K562 (cell line): ENCODE measurements at regions not wholly inside any gene's neighbourhood (a gene's known extent, or its start where the extent isn't known, plus 50 kb on each side); places are given as distances from the start of the nearest gene placed in this dataset.

Source experiments
- ATAC-seq: fragments of 200-7000 bp; cut with Tn5 transposase; 3 replicates; pipeline ENCODE4 v1.9.1; 2020; ENCODE audit warnings: moderate library complexity
- BruUV-seq: library from RNA; stranded (reverse); fragments of 400-500 nt; replicated peaks from 2 replicates; lab custom pipeline; 2021; lab: Mats Ljungman, UMichigan
- CTCF ChIA-PET: fragments of 300-600 bp; formaldehyde crosslinking; extraction: SDS; loops from one replicate; lab custom pipeline; 2021; ENCODE audit warnings: low intra/inter-chr PET ratio; lab: Yijun Ruan, JAX
- POLR2A ChIA-PET: fragments of 300-600, 350-650 bp; sonication (Branson Sonifier 250); formaldehyde crosslinking; extraction: SDS; loops from one replicate; lab custom pipeline; 2021; ENCODE audit warnings: antibody characterized with exemption, inconsistent platforms; lab: Yijun Ruan, JAX
- DNase-seq, 4 experiments: peaks; one replicate each; pipeline versions ENCODE4 v3.0.0 to v3.0.0-alpha.2; 2011 to 2018; ENCODE audit warnings: low spot score in 3 of 4, mixed read lengths in 3 of 4; ENCODE audit errors: extremely low read depth in 1 of 4
- FAIRE-seq: peaks from 2 replicates; lab custom pipeline; 2011; peaks lifted over from hg19 to GRCh38; lab: Jason Lieb, UNC
- H2AFZ ChIP-seq: 2 replicates; pipeline ENCODE4 v1.6.0; 2011; ENCODE audit warnings: low read depth, low read length, control low read depth, inconsistent platforms
- H3K27ac ChIP-seq: fragments of 200-600 bp; 3 replicates; pipeline ENCODE4 v1.8.0; 2011; ENCODE audit warnings: low read depth, mild to moderate bottlenecking, control low read depth, inconsistent platforms, low read length, moderate library complexity, mixed read lengths; ENCODE audit errors: extremely low read depth
- H3K27me3 ChIP-seq, 2 experiments: fragments of 300-600 bp in 1 of 2; 2 replicates in 1 of 2; 3 replicates in 1 of 2; pipeline versions ENCODE4 v1.6.0 to v1.8.0; 2011; ENCODE audit warnings: inconsistent platforms in 2 of 2, low read length in 2 of 2, mild to moderate bottlenecking in 1 of 2, mixed read lengths in 1 of 2, moderate library complexity in 1 of 2; ENCODE audit not compliant: control insufficient read depth in 2 of 2, insufficient read depth in 2 of 2
- H3K36me3 ChIP-seq: fragments of 300-600 bp; 3 replicates; pipeline ENCODE4 v1.8.0; 2011; ENCODE audit warnings: mild to moderate bottlenecking, low read length, inconsistent platforms; ENCODE audit not compliant: control insufficient read depth, insufficient read depth
- H3K4me1 ChIP-seq, 2 experiments: fragments of 200-600 bp in 1 of 2; replicated peaks in 1 of 2; 2 replicates in 1 of 2; 3 replicates in 1 of 2; pipeline versions ENCODE4 v1.5.1 to v1.8.0; 2011; ENCODE audit warnings: inconsistent platforms in 2 of 2, low read length in 2 of 2, mild to moderate bottlenecking in 1 of 2, mixed read lengths in 1 of 2, moderate library complexity in 1 of 2; ENCODE audit not compliant: control insufficient read depth in 2 of 2, insufficient read depth in 2 of 2
- H3K4me2 ChIP-seq: 2 replicates; pipeline ENCODE4 v1.6.1; 2011; ENCODE audit warnings: low read length, control low read depth, inconsistent platforms, mixed read lengths; ENCODE audit not compliant: insufficient read depth
- H3K4me3 ChIP-seq: fragments of 200-600 bp; sonication (generic), shearing (Covaris generic); 2 replicates; pipeline ENCODE4 v1.5.1; 2016; ENCODE audit warnings: control low read depth, inconsistent platforms
- H3K79me2 ChIP-seq: fragments of 200-600 bp; 3 replicates; pipeline ENCODE4 v1.8.0; 2011; ENCODE audit warnings: low read length, inconsistent platforms; ENCODE audit not compliant: control insufficient read depth, insufficient read depth
- H3K9ac ChIP-seq, 2 experiments: 2 replicates each; pipeline versions ENCODE4 v1.6.0 to v1.6.1; 2011; ENCODE audit warnings: low read depth in 2 of 2, low read length in 2 of 2, control low read depth in 1 of 2, inconsistent platforms in 1 of 2, mild to moderate bottlenecking in 1 of 2, mixed read lengths in 1 of 2; ENCODE audit not compliant: insufficient read depth in 1 of 2
- H3K9me1 ChIP-seq: one replicate; pipeline ENCODE4 v1.6.0; 2011; ENCODE audit warnings: inconsistent platforms, mild to moderate bottlenecking, low read length, moderate library complexity; ENCODE audit not compliant: control insufficient read depth, insufficient read depth
- H3K9me3 ChIP-seq: replicated peaks from 2 replicates; pipeline ENCODE4 v1.5.1; 2011; ENCODE audit warnings: low read depth, low read length, inconsistent platforms; ENCODE audit not compliant: control insufficient read depth, insufficient read depth
- H4K20me1 ChIP-seq: replicated peaks from 2 replicates; pipeline ENCODE4 v1.6.1; 2011; ENCODE audit warnings: low read length, inconsistent platforms, mixed read lengths; ENCODE audit not compliant: control insufficient read depth, insufficient read depth
- MTA1 ChIP-seq: fragments of 450-650 bp; IDR thresholded peaks from 2 replicates; pipeline ENCODE4 v1.6.1; 2017; ENCODE audit warnings: borderline replicate concordance
- ZBTB1 ChIP-seq: sonication (generic); formaldehyde crosslinking; IDR thresholded peaks from 2 replicates; pipeline ENCODE4 v1.8.1; 2023; ENCODE audit warnings: missing genetic modification reagents, low read depth, mild to moderate bottlenecking, borderline replicate concordance
- ZBTB17 ChIP-seq: fragments of 450-650 bp; formaldehyde crosslinking; IDR thresholded peaks from 2 replicates; pipeline ENCODE4 v1.4.0; 2020; ENCODE audit warnings: mild to moderate bottlenecking
- ZNF780A ChIP-seq: fragments of 250-450 bp; sonication (Bioruptor Pico); IDR thresholded peaks from 2 replicates; pipeline ENCODE4 v1.5.0; 2021; ENCODE audit warnings: mild to moderate bottlenecking
- whole genome bisulfite sequencing: fragments of 100-300 bp; shearing (Covaris generic); methylation state at CpG from one replicate; pipeline ENCODE4 v1.1.6; 2016; ENCODE audit warnings: low coverage, mixed read lengths; ENCODE audit not compliant: insufficient coverage; ENCODE audit errors: missing lambda C conversion rate; 5-methylcytosine and 5-hydroxymethylcytosine counted together
- in situ Hi-C: fragments of 300-500 bp; cut with MboI; formaldehyde crosslinking; loops from 4 replicates; pipeline ENCODE4 v1.15.0; 2018; ENCODE audit warnings: inconsistent platforms, mixed read lengths
- intact Hi-C: fragments of 100-400 bp; cut with micrococcal nuclease; formaldehyde crosslinking; loops from 2 replicates; pipeline ENCODE4 v1.14.2; 2022
- TF ChIP-seq, protein P1 (sequence below): fragments of 450-650 bp; IDR thresholded peaks from 2 replicates; pipeline ENCODE4 v1.6.1; 2016; ENCODE audit warnings: antibody characterized with exemption
- TF ChIP-seq, protein P2 (sequence below): fragments of 250-450 bp; sonication (Bioruptor Pico); IDR thresholded peaks from 2 replicates; pipeline ENCODE4 v1.5.1; 2021; ENCODE audit warnings: mild to moderate bottlenecking

DNA sequence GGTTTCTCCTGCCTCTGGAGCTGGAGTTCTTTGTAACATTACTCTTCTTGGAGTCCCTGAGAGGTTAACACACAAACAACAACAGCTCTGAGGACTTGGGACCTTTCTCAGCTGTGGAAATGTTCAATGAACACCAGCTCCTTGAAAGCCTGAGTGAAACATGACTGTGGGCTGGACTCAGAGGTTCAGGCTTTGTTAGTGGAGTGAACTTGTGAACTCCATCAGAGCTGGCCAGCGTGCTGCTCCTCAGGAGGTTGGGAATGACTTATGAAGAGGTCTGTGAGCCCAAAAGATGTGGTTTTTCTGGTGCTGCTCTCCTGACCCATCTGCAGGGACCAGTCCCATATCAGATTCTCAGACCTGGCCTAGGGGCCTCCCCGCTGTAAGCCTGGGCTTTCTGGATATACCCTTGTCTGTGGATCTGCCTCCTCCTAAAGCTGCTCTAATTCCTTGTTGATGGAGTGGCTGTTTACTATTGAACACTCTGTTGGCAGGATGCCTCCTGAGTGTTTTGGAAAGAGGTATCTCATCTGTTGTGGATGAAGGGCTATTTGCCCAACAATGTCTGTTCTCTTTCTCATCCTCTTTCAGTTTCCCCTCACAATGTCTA is 170.0 kb upstream of the GDNF start:
- ATAC-seq: no peak
- no peak overlapping the region for H3K4me2 ChIP-seq
- no peak overlapping the region for H2AFZ ChIP-seq
- H3K4me1 ChIP-seq: no peaks in the 10 kb centered on the region
- no peaks in the 10 kb centered on the region for H3K36me3 ChIP-seq
- no peaks in the 10 kb centered on the region for H3K9me1 ChIP-seq
- CTCF ChIA-PET: no interaction called here
- TF ChIP-seq ZNF780A (CRISPR knock-in tag): no peak
- TF ChIP-seq, protein P1, sequence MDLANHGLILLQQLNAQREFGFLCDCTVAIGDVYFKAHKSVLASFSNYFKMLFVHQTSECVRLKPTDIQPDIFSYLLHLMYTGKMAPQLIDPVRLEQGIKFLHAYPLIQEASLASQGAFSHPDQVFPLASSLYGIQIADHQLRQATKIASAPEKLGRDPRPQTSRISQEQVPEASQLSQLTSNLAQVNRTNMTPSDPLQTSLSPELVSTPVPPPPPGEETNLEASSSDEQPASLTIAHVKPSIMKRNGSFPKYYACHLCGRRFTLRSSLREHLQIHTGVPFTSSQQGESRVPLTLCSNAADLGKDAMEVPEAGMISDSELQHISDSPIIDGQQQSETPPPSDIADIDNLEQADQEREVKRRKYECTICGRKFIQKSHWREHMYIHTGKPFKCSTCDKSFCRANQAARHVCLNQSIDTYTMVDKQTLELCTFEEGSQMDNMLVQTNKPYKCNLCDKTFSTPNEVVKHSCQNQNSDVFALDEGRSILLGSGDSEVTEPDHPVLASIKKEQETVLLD: no peak
- TF ChIP-seq MTA1: no peak
- TF ChIP-seq, protein P2, sequence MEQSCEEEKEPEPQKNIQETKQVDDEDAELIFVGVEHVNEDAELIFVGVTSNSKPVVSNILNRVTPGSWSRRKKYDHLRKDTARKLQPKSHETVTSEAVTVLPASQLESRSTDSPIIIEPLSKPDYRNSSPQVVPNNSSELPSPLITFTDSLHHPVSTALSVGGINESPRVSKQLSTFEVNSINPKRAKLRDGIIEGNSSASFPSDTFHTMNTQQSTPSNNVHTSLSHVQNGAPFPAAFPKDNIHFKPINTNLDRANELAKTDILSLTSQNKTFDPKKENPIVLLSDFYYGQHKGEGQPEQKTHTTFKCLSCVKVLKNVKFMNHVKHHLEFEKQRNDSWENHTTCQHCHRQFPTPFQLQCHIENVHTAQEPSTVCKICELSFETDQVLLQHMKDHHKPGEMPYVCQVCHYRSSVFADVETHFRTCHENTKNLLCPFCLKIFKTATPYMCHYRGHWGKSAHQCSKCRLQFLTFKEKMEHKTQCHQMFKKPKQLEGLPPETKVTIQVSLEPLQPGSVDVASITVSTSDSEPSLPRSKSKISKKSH (CRISPR knock-in tag): no peak
- TF ChIP-seq ZBTB17 (CRISPR knock-in tag): no peak
- no peak for TF ChIP-seq ZBTB1 (CRISPR knock-in tag)
- TF ChIP-seq, all 486 proteins: peak for 0
- WGBS: 0% methylated on average over 2 of the region's 2 CpGs
- BruUV-seq: no TSS peak
- Histone ChIP-seq H3K9me3 (no peaks in the 10 kb centered on the region), H4K20me1 (no peaks in the 10 kb centered on the region), H3K27me3 (no peaks in the 10 kb centered on the region), H3K9ac (no peak overlapping the region), H3K79me2 (no peaks in the 10 kb centered on the region), H3K4me3 (no peak overlapping the region), H3K27ac (no peak overlapping the region)
- FAIRE-seq: no peak
- POLR2A ChIA-PET: interaction anchor here (1.0 kb wide), 1 partner anchor 12 kb away, joined by 3 read pairs; no protein-coding TSS in a partner anchor
- DNase-seq: no peak
- intact Hi-C loops (no loop called here), in situ Hi-C loops (no loop called here)
